ENCODE measurements at regions not wholly inside any gene's neighbourhood (a gene's known extent, or its start where the extent isn't known, plus 50 kb on each side); places are given as distances from the start of the nearest gene placed in this dataset.

GRCh38 chr7:41152179-41152678, 550.7 kb downstream of the INHBA start:
- TF ChIP-seq POLR2A (IDR thresholded peaks at IDR 0.05; ENCODE audit: low read depth) = no peak
- TF ChIP-seq CTCF (IDR thresholded peaks at IDR 0.05) = no peak
